K562 (cell line): ENCODE measurements at regions not wholly inside any gene's neighbourhood (a gene's known extent, or its start where the extent isn't known, plus 50 kb on each side); places are given as distances from the start of the nearest gene placed in this dataset.

ENCODE experiments used
- ATAC-seq: fragments of 200-7000 bp; cut with Tn5 transposase; 3 replicates; pipeline ENCODE4 v1.9.1; 2020; ENCODE audit warnings: moderate library complexity
- BruUV-seq: library from RNA; stranded (reverse); fragments of 400-500 nt; replicated peaks from 2 replicates; lab custom pipeline; 2021; lab: Mats Ljungman, UMichigan
- CTCF ChIA-PET: fragments of 300-600 bp; formaldehyde crosslinking; extraction: SDS; loops from one replicate; lab custom pipeline; 2021; ENCODE audit warnings: low intra/inter-chr PET ratio; lab: Yijun Ruan, JAX
- POLR2A ChIA-PET: fragments of 300-600, 350-650 bp; sonication (Branson Sonifier 250); formaldehyde crosslinking; extraction: SDS; loops from one replicate; lab custom pipeline; 2021; ENCODE audit warnings: antibody characterized with exemption, inconsistent platforms; lab: Yijun Ruan, JAX
- DNase-seq, 4 experiments: peaks; one replicate each; pipeline versions ENCODE4 v3.0.0 to v3.0.0-alpha.2; 2011 to 2018; ENCODE audit warnings: low spot score in 3 of 4, mixed read lengths in 3 of 4; ENCODE audit errors: extremely low read depth in 1 of 4
- FAIRE-seq: peaks from 2 replicates; lab custom pipeline; 2011; peaks lifted over from hg19 to GRCh38; lab: Jason Lieb, UNC
- H2AFZ ChIP-seq: 2 replicates; pipeline ENCODE4 v1.6.0; 2011; ENCODE audit warnings: low read depth, low read length, control low read depth, inconsistent platforms
- H3K27ac ChIP-seq: fragments of 200-600 bp; 3 replicates; pipeline ENCODE4 v1.8.0; 2011; ENCODE audit warnings: low read depth, mild to moderate bottlenecking, control low read depth, inconsistent platforms, low read length, moderate library complexity, mixed read lengths; ENCODE audit errors: extremely low read depth
- H3K27me3 ChIP-seq, 2 experiments: fragments of 300-600 bp in 1 of 2; 2 replicates in 1 of 2; 3 replicates in 1 of 2; pipeline versions ENCODE4 v1.6.0 to v1.8.0; 2011; ENCODE audit warnings: inconsistent platforms in 2 of 2, low read length in 2 of 2, mild to moderate bottlenecking in 1 of 2, mixed read lengths in 1 of 2, moderate library complexity in 1 of 2; ENCODE audit not compliant: control insufficient read depth in 2 of 2, insufficient read depth in 2 of 2
- H3K36me3 ChIP-seq: fragments of 300-600 bp; 3 replicates; pipeline ENCODE4 v1.8.0; 2011; ENCODE audit warnings: mild to moderate bottlenecking, low read length, inconsistent platforms; ENCODE audit not compliant: control insufficient read depth, insufficient read depth
- H3K4me1 ChIP-seq, 2 experiments: fragments of 200-600 bp in 1 of 2; replicated peaks in 1 of 2; 2 replicates in 1 of 2; 3 replicates in 1 of 2; pipeline versions ENCODE4 v1.5.1 to v1.8.0; 2011; ENCODE audit warnings: inconsistent platforms in 2 of 2, low read length in 2 of 2, mild to moderate bottlenecking in 1 of 2, mixed read lengths in 1 of 2, moderate library complexity in 1 of 2; ENCODE audit not compliant: control insufficient read depth in 2 of 2, insufficient read depth in 2 of 2
- H3K4me2 ChIP-seq: 2 replicates; pipeline ENCODE4 v1.6.1; 2011; ENCODE audit warnings: low read length, control low read depth, inconsistent platforms, mixed read lengths; ENCODE audit not compliant: insufficient read depth
- H3K4me3 ChIP-seq: fragments of 200-600 bp; sonication (generic), shearing (Covaris generic); 2 replicates; pipeline ENCODE4 v1.5.1; 2016; ENCODE audit warnings: control low read depth, inconsistent platforms
- H3K79me2 ChIP-seq: fragments of 200-600 bp; 3 replicates; pipeline ENCODE4 v1.8.0; 2011; ENCODE audit warnings: low read length, inconsistent platforms; ENCODE audit not compliant: control insufficient read depth, insufficient read depth
- H3K9ac ChIP-seq, 2 experiments: 2 replicates each; pipeline versions ENCODE4 v1.6.0 to v1.6.1; 2011; ENCODE audit warnings: low read depth in 2 of 2, low read length in 2 of 2, control low read depth in 1 of 2, inconsistent platforms in 1 of 2, mild to moderate bottlenecking in 1 of 2, mixed read lengths in 1 of 2; ENCODE audit not compliant: insufficient read depth in 1 of 2
- H3K9me1 ChIP-seq: one replicate; pipeline ENCODE4 v1.6.0; 2011; ENCODE audit warnings: inconsistent platforms, mild to moderate bottlenecking, low read length, moderate library complexity; ENCODE audit not compliant: control insufficient read depth, insufficient read depth
- H3K9me3 ChIP-seq: replicated peaks from 2 replicates; pipeline ENCODE4 v1.5.1; 2011; ENCODE audit warnings: low read depth, low read length, inconsistent platforms; ENCODE audit not compliant: control insufficient read depth, insufficient read depth
- H4K20me1 ChIP-seq: replicated peaks from 2 replicates; pipeline ENCODE4 v1.6.1; 2011; ENCODE audit warnings: low read length, inconsistent platforms, mixed read lengths; ENCODE audit not compliant: control insufficient read depth, insufficient read depth
- BRD9 ChIP-seq: fragments of 450-650 bp; IDR thresholded peaks from 2 replicates; pipeline ENCODE4 v1.6.1; 2018; ENCODE audit warnings: low read depth; ENCODE audit not compliant: partially characterized antibody
- CREM ChIP-seq: IDR thresholded peaks from 2 replicates; pipeline ENCODE4 v1.6.1; 2014; ENCODE audit warnings: antibody characterized with exemption, low read depth
- GABPB1 ChIP-seq: sonication (generic); formaldehyde crosslinking; IDR thresholded peaks from 2 replicates; pipeline ENCODE4 v1.8.0; 2022; ENCODE audit warnings: mild to moderate bottlenecking, missing genetic modification reagents
- HDGF ChIP-seq: fragments of 450-650 bp; IDR thresholded peaks from 2 replicates; pipeline ENCODE4 v1.6.1; 2016
- MAZ ChIP-seq, 2 experiments: fragments of 450-650 bp in 1 of 2; sonication (generic) in 1 of 2; formaldehyde crosslinking; IDR thresholded peaks in 1 of 2; conservative IDR thresholded peaks in 1 of 2; 2 replicates each; pipeline versions ENCODE4 v1.4.0 to v1.5.0; 2020; ENCODE audit warnings: mild to moderate bottlenecking in 1 of 2, missing genetic modification reagents in 1 of 2
- MBD1 ChIP-seq: fragments of 250-450 bp; sonication (Bioruptor Pico); IDR thresholded peaks from 2 replicates; pipeline ENCODE4 v1.8.0; 2022; ENCODE audit warnings: inconsistent platforms
- MECOM ChIP-seq: fragments of 250-450 bp; sonication (Bioruptor Pico); IDR thresholded peaks from 2 replicates; pipeline ENCODE4 v1.8.0; 2022; ENCODE audit warnings: inconsistent platforms
- MYNN ChIP-seq, 2 experiments: sonication (generic); formaldehyde crosslinking in 1 of 2; IDR thresholded peaks; 2 replicates each; pipeline versions ENCODE4 v1.5.0 to v1.6.1; 2016 to 2020; ENCODE audit warnings: antibody characterized with exemption in 1 of 2, missing genetic modification reagents in 1 of 2
- NELFE ChIP-seq: IDR thresholded peaks from 2 replicates; pipeline ENCODE4 v1.6.1; 2011; ENCODE audit warnings: mild to moderate bottlenecking; ENCODE audit not compliant: insufficient read depth, insufficient read length
- PKNOX1 ChIP-seq: fragments of 450-650 bp; IDR thresholded peaks from 2 replicates; pipeline ENCODE4 v1.6.1; 2016
- TEAD2 ChIP-seq: fragments of 450-650 bp; IDR thresholded peaks from 2 replicates; pipeline ENCODE4 v1.6.1; 2016; ENCODE audit warnings: missing genetic modification characterization, control low read depth, missing compliant biosample characterization
- ZC3H11A ChIP-seq: IDR thresholded peaks from 2 replicates; pipeline ENCODE4 v1.6.1; 2012; ENCODE audit warnings: low read depth, low read length, improper control_type of control experiment
- ZNF253 ChIP-seq: fragments of 250-450 bp; sonication (Bioruptor Pico); conservative IDR thresholded peaks from 2 replicates; pipeline ENCODE4 v1.6.1; 2021; ENCODE audit warnings: mild to moderate bottlenecking
- ZNF274 ChIP-seq: IDR thresholded peaks from 2 replicates; pipeline ENCODE4 v1.6.1; 2011; ENCODE audit warnings: low read depth, mild to moderate bottlenecking, low read length, moderate library complexity, borderline replicate concordance
- ZNF717 ChIP-seq: fragments of 250-450 bp; sonication (Bioruptor Pico); IDR thresholded peaks from 2 replicates; pipeline ENCODE4 v1.5.0; 2021
- ZNF830 ChIP-seq: fragments of 250-450 bp; sonication (Bioruptor Pico); IDR thresholded peaks from 2 replicates; pipeline ENCODE4 v1.5.0; 2021; ENCODE audit warnings: mild to moderate bottlenecking
- in situ Hi-C: fragments of 300-500 bp; cut with MboI; formaldehyde crosslinking; loops from 4 replicates; pipeline ENCODE4 v1.15.0; 2018; ENCODE audit warnings: inconsistent platforms, mixed read lengths
- intact Hi-C: fragments of 100-400 bp; cut with micrococcal nuclease; formaldehyde crosslinking; loops from 2 replicates; pipeline ENCODE4 v1.14.2; 2022

DNA sequence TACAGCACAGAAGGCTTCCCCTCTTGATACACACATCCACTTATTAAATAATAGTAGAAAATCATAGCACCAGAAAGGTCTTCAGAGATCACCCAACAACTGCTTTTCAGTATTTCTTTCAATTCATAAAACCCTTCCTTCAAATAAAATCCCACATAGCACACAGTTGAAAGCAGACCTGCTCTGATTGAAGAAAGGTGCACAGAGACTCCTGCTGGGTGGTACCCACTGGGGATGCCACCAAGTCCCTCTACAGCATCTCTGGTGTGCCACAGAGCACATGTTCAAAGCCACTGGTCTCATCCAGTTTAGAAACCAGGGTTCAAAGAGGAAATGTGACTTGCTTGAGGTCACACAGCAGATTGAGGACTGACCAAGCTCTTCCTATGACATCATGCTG is 427.5 kb downstream of the BCL11B start:
- ChIA-PET CTCF (no interaction called here), POLR2A (no interaction called here)
- no peak for ATAC-seq
- H3K4me2 ChIP-seq: no peak overlapping the region
- FAIRE-seq: no peak
- TF ChIP-seq BRD9 (no peak), CREM (no peak), NELFE (no peak), ZC3H11A (no peak), MBD1 (CRISPR knock-in tag) (no peak), MAZ (CRISPR knock-in tag; conservative IDR thresholded peaks at IDR 0.05 in 1 of 2, IDR thresholded peaks at IDR 0.05 in 1 of 2) (no peak), GABPB1 (CRISPR knock-in tag) (no peak), HDGF (no peak), PKNOX1 (no peak), MECOM (no peak), ZNF274 (no peak), ZNF717 (CRISPR knock-in tag) (no peak), MYNN (IDR thresholded peaks at IDR 0.05) (no peak), MYNN (CRISPR knock-in tag; IDR thresholded peaks at IDR 0.05) (no peak), ZNF253 (CRISPR knock-in tag) (no peak), ZNF830 (no peak), TEAD2 (no peak)
- no peaks in the 10 kb centered on the region for H4K20me1 ChIP-seq
- no peak for DNase-seq
- H3K79me2 ChIP-seq: no peaks in the 10 kb centered on the region
- BruUV-seq: no TSS peak
- no peak overlapping the region for H2AFZ ChIP-seq
- H3K4me1 ChIP-seq: no peaks in the 10 kb centered on the region
- intact Hi-C loops: no loop called here
- no peaks in the 10 kb centered on the region for H3K9me1 ChIP-seq
- no peaks in the 10 kb centered on the region for H3K36me3 ChIP-seq
- H3K4me3 ChIP-seq: no peak overlapping the region
- H3K27me3 ChIP-seq: no peaks in the 10 kb centered on the region
- in situ Hi-C loops: no loop called here
- no peak overlapping the region for H3K27ac ChIP-seq
- no peaks in the 10 kb centered on the region for H3K9me3 ChIP-seq
- H3K9ac ChIP-seq: no peak overlapping the region
